H1 (cell line): ENCODE measurements at regions not wholly inside any gene's neighbourhood (a gene's known extent, or its start where the extent isn't known, plus 50 kb on each side); places are given as distances from the start of the nearest gene placed in this dataset.

Source experiments
- CTCF ChIA-PET: fragments of 300-600 bp; sonication (Branson Sonifier 250); formaldehyde crosslinking; loops from one replicate; lab custom pipeline; 2021; ENCODE audit not compliant: partially characterized antibody; lab: Charles Lee
- POLR2A ChIA-PET: fragments of 300-600 bp; sonication (Branson Sonifier 250); formaldehyde crosslinking; loops from one replicate; lab custom pipeline; 2021; ENCODE audit warnings: inconsistent platforms; ENCODE audit not compliant: partially characterized antibody; lab: Charles Lee
- DNase-seq, 2 experiments: peaks; one replicate each; pipeline versions ENCODE4 v3.0.0 to v3.0.0-alpha.2; 2010 to 2022; ENCODE audit warnings: low spot score in 2 of 2, low read depth in 1 of 2, mixed read lengths in 1 of 2
- FAIRE-seq: peaks from 2 replicates; lab custom pipeline; 2011; peaks lifted over from hg19 to GRCh38; lab: Jason Lieb, UNC
- H2AFZ ChIP-seq: 2 replicates; pipeline ENCODE4 v1.8.1; 2012; ENCODE audit warnings: low read length, inconsistent platforms
- H2AK5ac ChIP-seq: 2 replicates; pipeline ENCODE4 v1.6.1; 2013; ENCODE audit warnings: low read depth, low read length
- H2BK120ac ChIP-seq: replicated peaks from 2 replicates; pipeline ENCODE3; 2013; ENCODE audit warnings: low read depth, low read length, inconsistent platforms
- H2BK12ac ChIP-seq: 2 replicates; pipeline ENCODE4 v1.6.1; 2013; ENCODE audit warnings: low read depth, low read length
- H2BK15ac ChIP-seq: 2 replicates; pipeline ENCODE4 v1.6.1; 2013; ENCODE audit warnings: low read length
- H2BK20ac ChIP-seq: 2 replicates; pipeline ENCODE4 v1.6.1; 2013; ENCODE audit warnings: low read length
- H2BK5ac ChIP-seq: 2 replicates; pipeline ENCODE4 v1.6.1; 2013; ENCODE audit warnings: low read depth, low read length
- H3K14ac ChIP-seq: 2 replicates; pipeline ENCODE4 v1.6.1; 2013; ENCODE audit warnings: inconsistent platforms; ENCODE audit not compliant: insufficient read length
- H3K18ac ChIP-seq: 2 replicates; pipeline ENCODE4 v1.6.1; 2013; ENCODE audit warnings: low read length; ENCODE audit errors: extremely low read depth
- H3K23ac ChIP-seq: 2 replicates; pipeline ENCODE4 v1.6.1; 2013; ENCODE audit warnings: inconsistent platforms; ENCODE audit not compliant: insufficient read length
- H3K23me2 ChIP-seq: 2 replicates; pipeline ENCODE4 v1.6.1; 2013; ENCODE audit warnings: low read depth, low read length
- H3K27ac ChIP-seq: 2 replicates; pipeline ENCODE4 v1.6.1; 2011; ENCODE audit warnings: low read depth, low read length, inconsistent platforms
- H3K27me3 ChIP-seq, 4 experiments: replicated peaks in 1 of 4; 1 replicate in 1 of 4; 2 replicates in 3 of 4; pipeline versions ENCODE4 v1.6.1 to v1.8.1; 2011 to 2013; ENCODE audit warnings: low read length in 3 of 4, mild to moderate bottlenecking in 3 of 4, inconsistent platforms in 2 of 4, mixed read lengths in 2 of 4, moderate library complexity in 1 of 4; ENCODE audit not compliant: control insufficient read depth in 3 of 4, insufficient read depth in 3 of 4; ENCODE audit errors: extremely low read depth in 1 of 4
- H3K36me3 ChIP-seq, 4 experiments: 2 replicates each; pipeline versions ENCODE4 v1.6.1 to v1.8.1; 2011 to 2013; ENCODE audit warnings: mild to moderate bottlenecking in 4 of 4, low read length in 3 of 4, moderate library complexity in 2 of 4, control low read depth in 1 of 4, inconsistent platforms in 1 of 4; ENCODE audit not compliant: insufficient read depth in 4 of 4, control insufficient read depth in 2 of 4
- H3K4ac ChIP-seq: replicated peaks from 2 replicates; pipeline ENCODE3; 2013; ENCODE audit warnings: low read length, low read depth, mixed read lengths, inconsistent platforms; ENCODE audit not compliant: insufficient read length
- H3K4me1 ChIP-seq, 4 experiments: replicated peaks in 1 of 4; 1 replicate in 1 of 4; 2 replicates in 3 of 4; pipeline versions ENCODE4 v1.6.1 to v1.8.1; 2011 to 2013; ENCODE audit warnings: low read length in 3 of 4, inconsistent platforms in 2 of 4, mixed read lengths in 1 of 4; ENCODE audit not compliant: insufficient read depth in 4 of 4, control insufficient read depth in 3 of 4
- H3K4me2 ChIP-seq, 2 experiments: 2 replicates each; pipeline versions ENCODE4 v1.6.1 to v1.8.1; 2011 to 2013; ENCODE audit warnings: low read depth in 2 of 2, low read length in 2 of 2, control low read depth in 1 of 2, inconsistent platforms in 1 of 2, mild to moderate bottlenecking in 1 of 2; ENCODE audit not compliant: insufficient read depth in 1 of 2
- H3K4me3 ChIP-seq, 4 experiments: fragments of 200-600, 300-600 bp in 1 of 4; sonication (generic), shearing (Covaris generic), sonication (Bioruptor Twin) in 1 of 4; 2 replicates each; pipeline versions ENCODE4 v1.5.1 to v1.8.1; 2011 to 2016; ENCODE audit warnings: low read length in 4 of 4, low read depth in 3 of 4, control low read depth in 2 of 4, inconsistent platforms in 2 of 4, mild to moderate bottlenecking in 2 of 4, mixed read lengths in 1 of 4, moderate library complexity in 1 of 4; ENCODE audit not compliant: insufficient read depth in 2 of 4; ENCODE audit errors: extremely low read depth in 1 of 4
- H3K56ac ChIP-seq: replicated peaks from 2 replicates; pipeline ENCODE3; 2013; ENCODE audit warnings: low read depth, mild to moderate bottlenecking, mixed read lengths, low read length, inconsistent platforms; ENCODE audit not compliant: insufficient read length
- H3K79me1 ChIP-seq: 2 replicates; pipeline ENCODE4 v1.6.1; 2013; ENCODE audit warnings: low read depth, low read length, control low read depth
- H3K79me2 ChIP-seq, 2 experiments: 2 replicates each; pipeline versions ENCODE4 v1.6.1 to v1.8.1; 2012 to 2013; ENCODE audit warnings: low read length in 2 of 2, mild to moderate bottlenecking in 2 of 2, inconsistent platforms in 1 of 2; ENCODE audit not compliant: insufficient read depth in 2 of 2, control insufficient read depth in 1 of 2
- H3K9ac ChIP-seq, 4 experiments: replicated peaks in 1 of 4; 1 replicate in 1 of 4; 2 replicates in 3 of 4; pipeline versions ENCODE4 v1.6.1 to v1.8.1; 2011 to 2013; ENCODE audit warnings: low read depth in 3 of 4, low read length in 3 of 4, control low read depth in 2 of 4, mild to moderate bottlenecking in 2 of 4, moderate library complexity in 2 of 4, inconsistent platforms in 1 of 4; ENCODE audit errors: extremely low read depth in 1 of 4
- H3K9me3 ChIP-seq, 2 experiments: 2 replicates each; pipeline versions ENCODE4 v1.6.1 to v1.8.1; 2012 to 2013; ENCODE audit warnings: mild to moderate bottlenecking in 2 of 2, moderate library complexity in 2 of 2, control low read depth in 1 of 2, inconsistent platforms in 1 of 2, low read depth in 1 of 2, low read length in 1 of 2, mixed read lengths in 1 of 2; ENCODE audit not compliant: insufficient read depth in 2 of 2
- H4K20me1 ChIP-seq, 2 experiments: replicated peaks in 1 of 2; 2 replicates each; pipeline versions ENCODE3 to v1.8.1; 2011 to 2013; ENCODE audit warnings: inconsistent platforms in 2 of 2, low read length in 2 of 2, mild to moderate bottlenecking in 1 of 2; ENCODE audit not compliant: insufficient read depth in 2 of 2, control insufficient read depth in 1 of 2
- H4K5ac ChIP-seq: 2 replicates; pipeline ENCODE4 v1.6.1; 2013; ENCODE audit warnings: low read length, low read depth, mixed read lengths, inconsistent platforms; ENCODE audit not compliant: insufficient read length
- H4K8ac ChIP-seq: 2 replicates; pipeline ENCODE4 v1.8.0; 2013; ENCODE audit warnings: mild to moderate bottlenecking, moderate library complexity, low read length, inconsistent platforms; ENCODE audit not compliant: insufficient read depth; ENCODE audit errors: extremely low read depth
- H4K91ac ChIP-seq: replicated peaks from 2 replicates; pipeline ENCODE3; 2013; ENCODE audit warnings: low read length, mixed read lengths, inconsistent platforms; ENCODE audit not compliant: insufficient read length
- CEBPB ChIP-seq: IDR thresholded peaks from 2 replicates; pipeline ENCODE4 v1.6.1; 2012; ENCODE audit warnings: low read depth, low read length
- POLR2A ChIP-seq, 2 experiments: IDR thresholded peaks; 1 replicate in 1 of 2; 2 replicates in 1 of 2; pipeline ENCODE4 v1.6.1; 2011; ENCODE audit warnings: low read depth in 2 of 2, low read length in 2 of 2, mild to moderate bottlenecking in 2 of 2; ENCODE audit errors: control extremely low read depth in 1 of 2
- RBBP5 ChIP-seq: IDR thresholded peaks from 2 replicates; pipeline ENCODE4 v1.7.1; 2012; ENCODE audit warnings: low read depth, mild to moderate bottlenecking, inconsistent platforms, low read length, moderate library complexity, borderline replicate concordance
- SAP30 ChIP-seq: fragments of 300-600 bp; sonication (generic); IDR thresholded peaks from 2 replicates; pipeline ENCODE4 v1.7.1; 2012; ENCODE audit warnings: low read length, moderate library complexity, mild to moderate bottlenecking, inconsistent platforms; ENCODE audit not compliant: insufficient read depth, insufficient replicate concordance
- SRF ChIP-seq: IDR thresholded peaks from 2 replicates; pipeline ENCODE4 v1.6.1; 2011; ENCODE audit warnings: mild to moderate bottlenecking, low read depth, low read length, moderate library complexity
- WGBS, 2 experiments: shearing (Covaris generic) in 1 of 2; methylation state at CpG; one replicate each; pipeline versions ENCODE4 v1.1.6 to v1.1.7; 2013 to 2015; ENCODE audit warnings: low lambda C conversion rate in 2 of 2, mixed read lengths in 2 of 2, inconsistent platforms in 1 of 2, low coverage in 1 of 2, missing lambda C conversion rate in 1 of 2; ENCODE audit not compliant: insufficient replicate concordance in 2 of 2, insufficient coverage in 1 of 2, insufficient read length in 1 of 2; ENCODE audit errors: extremely low coverage in 1 of 2, missing lambda C conversion rate in 1 of 2; 5-methylcytosine and 5-hydroxymethylcytosine counted together

DNA sequence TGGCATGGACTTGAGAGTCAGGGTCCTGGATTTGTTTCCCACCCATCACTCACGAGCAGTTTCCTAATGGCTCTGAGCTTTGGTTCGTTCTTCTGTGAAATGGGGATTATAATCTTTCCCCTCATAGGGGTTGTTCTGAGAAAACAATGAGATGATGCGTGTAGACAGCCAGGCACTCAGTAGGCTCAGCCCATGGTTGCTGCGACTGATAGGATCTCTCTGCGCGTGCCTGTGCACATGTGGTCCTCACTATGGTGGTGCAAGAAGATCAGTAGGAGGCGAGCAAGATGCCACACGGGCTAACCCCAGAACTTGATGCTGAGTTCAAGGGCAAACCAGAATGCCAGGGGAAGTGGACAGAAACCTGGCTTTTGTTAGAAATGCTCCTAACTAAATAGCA is 153.5 kb upstream of the KCNG1 start:
- H4K20me1 ChIP-seq, result no peaks in the 10 kb centered on the region

More for the DNA sequence above, 153.5 kb upstream of the KCNG1 start:
- H3K56ac ChIP-seq, result no peak overlapping the region
- DNase-seq (no peak), FAIRE-seq (no peak)
- H3K9ac ChIP-seq, result no peak overlapping the region
- no peak overlapping the region for H2AK5ac ChIP-seq
- no peaks in the 10 kb centered on the region for H3K27me3 ChIP-seq
- H3K4me2 ChIP-seq, result no peak overlapping the region
- H4K5ac ChIP-seq, result no peak overlapping the region
- no peak overlapping the region for H3K18ac ChIP-seq
- no peak overlapping the region for H4K91ac ChIP-seq
- H3K4me3 ChIP-seq, result no peak overlapping the region
- no peaks in the 10 kb centered on the region for H3K79me1 ChIP-seq
- H3K27ac ChIP-seq, result no peak overlapping the region
- no peak overlapping the region for H2BK120ac ChIP-seq
- H2AFZ ChIP-seq, result 0 out of 2 replicates have a peak overlapping the region, but pooled peaks have one; percentile 8
- H2BK20ac ChIP-seq, result no peak overlapping the region
- H3K79me2 ChIP-seq, result no peaks in the 10 kb centered on the region
- TF ChIP-seq SAP30 (no peak), POLR2A (IDR thresholded peaks at IDR 0.05; ENCODE audit: control extremely low read depth in 1 of 2, low read depth in 2 of 2, low read length in 2 of 2) (no peak), SRF (no peak), RBBP5 (no peak), CEBPB (no peak)
- TF ChIP-seq, all 59 proteins: peak for 0
- Histone ChIP-seq H2BK5ac (no peak overlapping the region), H3K14ac (no peak overlapping the region), H3K36me3 (no peaks in the 10 kb centered on the region), H3K23me2 (no peaks in the 10 kb centered on the region), H3K9me3 (no peaks in the 10 kb centered on the region; a peak in 1 of 4 replicates), H2BK15ac (no peak overlapping the region), H3K4ac (no peak overlapping the region), H3K4me1 (no peaks in the 10 kb centered on the region), H4K8ac (no peak overlapping the region), H2BK12ac (no peak overlapping the region), H3K23ac (no peak overlapping the region)
- ChIA-PET CTCF (interaction anchor here (0.6 to 2.2 kb wide), 7 partner anchors 9 to 195 kb away, joined by 3 to 6 read pairs (median 3); no protein-coding TSS in a partner anchor), POLR2A (no interaction called here)
- 85% methylated on average over 8 of the region's 8 CpGs; no CpG with 5 or more reads in 1 of the 2 experiments for WGBS, 2 experiments
